HepG2 (cell line): ENCODE measurements at regions not wholly inside any gene's neighbourhood (a gene's known extent, or its start where the extent isn't known, plus 50 kb on each side); places are given as distances from the start of the nearest gene placed in this dataset.

ENCODE experiments used
- ATAC-seq: fragments of 200-7000 bp; cut with Tn5 transposase; 3 replicates; pipeline ENCODE4 v1.9.1; 2020; ENCODE audit warnings: mild to moderate bottlenecking, moderate library complexity
- BruUV-seq: library from RNA; stranded (reverse); fragments of 400-500 nt; replicated peaks from 2 replicates; lab custom pipeline; 2021; lab: Mats Ljungman, UMichigan
- CTCF ChIA-PET: fragments of 300-600 bp; formaldehyde crosslinking; extraction: SDS; loops from one replicate; lab custom pipeline; 2021; ENCODE audit warnings: low total read pairs, inconsistent platforms, low intra/inter-chr PET ratio; lab: Yijun Ruan, JAX
- POLR2A ChIA-PET: fragments of 350-600 bp; sonication (Branson Sonifier 250); formaldehyde crosslinking; loops from one replicate; lab custom pipeline; 2020; ENCODE audit warnings: antibody characterized with exemption, inconsistent platforms; lab: Yijun Ruan, JAX
- DNase-seq: peaks from one replicate; pipeline ENCODE4 v3.0.0-alpha.2; 2015; ENCODE audit warnings: low spot score
- FAIRE-seq: peaks from 3 replicates; lab custom pipeline; 2011; peaks lifted over from hg19 to GRCh38; lab: Jason Lieb, UNC
- H2AFZ ChIP-seq: one replicate; pipeline ENCODE4 v1.6.1; 2011; ENCODE audit warnings: low read length, inconsistent platforms
- H3K27ac ChIP-seq: fragments of 300-600 bp; 3 replicates; pipeline ENCODE4 v1.8.0; 2011; ENCODE audit warnings: mixed run types, mild to moderate bottlenecking, mixed read lengths, low read length, inconsistent platforms; ENCODE audit not compliant: insufficient read depth; ENCODE audit errors: extremely low read length
- H3K27me3 ChIP-seq, 2 experiments: fragments of 200-600 bp in 1 of 2; 2 replicates in 1 of 2; 3 replicates in 1 of 2; pipeline versions ENCODE4 v1.6.0 to v1.8.0; 2011; ENCODE audit warnings: low read length in 2 of 2, mild to moderate bottlenecking in 2 of 2, moderate library complexity in 2 of 2, inconsistent platforms in 1 of 2; ENCODE audit not compliant: insufficient read depth in 2 of 2, control insufficient read depth in 1 of 2
- H3K36me3 ChIP-seq, 2 experiments: fragments of 200-600 bp in 1 of 2; replicated peaks in 1 of 2; 2 replicates in 1 of 2; 3 replicates in 1 of 2; pipeline versions ENCODE4 v1.5.1 to v1.8.0; 2011; ENCODE audit warnings: low read length in 2 of 2, inconsistent platforms in 1 of 2; ENCODE audit not compliant: insufficient read depth in 2 of 2, control insufficient read depth in 1 of 2
- H3K4me1 ChIP-seq: 2 replicates; pipeline ENCODE4 v1.5.1; 2012; ENCODE audit warnings: low read length, inconsistent platforms; ENCODE audit not compliant: insufficient read depth
- H3K4me2 ChIP-seq: 2 replicates; pipeline ENCODE4 v1.6.0; 2011; ENCODE audit warnings: low read depth, low read length, inconsistent platforms
- H3K4me3 ChIP-seq, 3 experiments: fragments of 200-600 bp in 1 of 3; sonication (generic), shearing (Covaris generic) in 1 of 3; replicated peaks in 1 of 3; 2 replicates each; pipeline ENCODE4 v1.5.1; 2011 to 2016; ENCODE audit warnings: low read length in 3 of 3, inconsistent platforms in 2 of 3, low read depth in 2 of 3, mild to moderate bottlenecking in 2 of 3, control low read depth in 1 of 3, mixed read lengths in 1 of 3; ENCODE audit not compliant: insufficient read depth in 1 of 3
- H3K79me2 ChIP-seq: one replicate; pipeline ENCODE4 v1.6.1; 2011; ENCODE audit warnings: low read length, inconsistent platforms; ENCODE audit not compliant: insufficient read depth
- H3K9ac ChIP-seq: 2 replicates; pipeline ENCODE4 v1.6.0; 2011; ENCODE audit warnings: mild to moderate bottlenecking, low read depth, low read length, inconsistent platforms; ENCODE audit not compliant: insufficient read depth
- H3K9me3 ChIP-seq: 2 replicates; pipeline ENCODE4 v1.5.1; 2012; ENCODE audit warnings: mild to moderate bottlenecking, low read length
- H4K20me1 ChIP-seq: 2 replicates; pipeline ENCODE4 v1.6.0; 2011; ENCODE audit warnings: inconsistent platforms, mild to moderate bottlenecking, low read length, moderate library complexity; ENCODE audit not compliant: insufficient read depth
- LCORL ChIP-seq, 2 experiments: fragments of 450-650 bp in 1 of 2; sonication (generic) in 1 of 2; formaldehyde crosslinking in 1 of 2; IDR thresholded peaks; 2 replicates each; pipeline versions ENCODE4 v1.5.0 to v1.6.1; 2017 to 2020; ENCODE audit warnings: antibody characterized with exemption in 1 of 2, missing genetic modification reagents in 1 of 2
- MED8 ChIP-seq: sonication (generic); formaldehyde crosslinking; IDR thresholded peaks from 2 replicates; pipeline ENCODE4 v1.8.1; 2023; ENCODE audit warnings: mild to moderate bottlenecking, missing genetic modification reagents; ENCODE audit not compliant: insufficient replicate concordance
- SKI ChIP-seq: fragments of 450-650 bp; IDR thresholded peaks from one replicate; pipeline ENCODE4 v1.6.1; 2018; ENCODE audit warnings: mild to moderate bottlenecking; ENCODE audit not compliant: partially characterized antibody
- TEAD3 ChIP-seq: optimal IDR thresholded peaks from 2 replicates; pipeline ENCODE3; 2016; ENCODE audit warnings: borderline replicate concordance
- ZFAT ChIP-seq: sonication (generic); formaldehyde crosslinking; conservative IDR thresholded peaks from 2 replicates; pipeline ENCODE4 v1.8.1; 2023; ENCODE audit warnings: missing genetic modification reagents, inconsistent platforms
- ZNF343 ChIP-seq: sonication (generic); formaldehyde crosslinking; IDR thresholded peaks from 2 replicates; pipeline ENCODE4 v1.4.0; 2020; ENCODE audit warnings: mild to moderate bottlenecking, missing genetic modification reagents
- ZNF510 ChIP-seq: sonication (generic); formaldehyde crosslinking; IDR thresholded peaks from 2 replicates; pipeline ENCODE4 v1.4.0; 2020; ENCODE audit warnings: low read depth, mild to moderate bottlenecking, missing genetic modification reagents
- ZNF761 ChIP-seq: sonication (generic); formaldehyde crosslinking; conservative IDR thresholded peaks from 2 replicates; pipeline ENCODE4 v1.4.0; 2020; ENCODE audit warnings: mild to moderate bottlenecking, missing genetic modification reagents
- ZNF775 ChIP-seq: sonication (generic); formaldehyde crosslinking; IDR thresholded peaks from 2 replicates; pipeline ENCODE4 v1.4.0; 2020; ENCODE audit warnings: missing genetic modification reagents, mild to moderate bottlenecking, moderate library complexity, borderline replicate concordance
- ZNF891 ChIP-seq: sonication (generic); formaldehyde crosslinking; IDR thresholded peaks from 2 replicates; pipeline ENCODE4 v1.5.0; 2020; ENCODE audit warnings: mild to moderate bottlenecking, missing genetic modification reagents
- WGBS: methylation state at CpG from one replicate; pipeline ENCODE4 v1.1.6; 2017; ENCODE audit warnings: low lambda C conversion rate; 5-methylcytosine and 5-hydroxymethylcytosine counted together
- in situ Hi-C: cut with HindIII; loops from 2 replicates; pipeline ENCODE4 v1.10.0; 2017; ENCODE audit warnings: low pct_unique_long_range_greater_than_20kb; ENCODE audit not compliant: extremely low pct_ligation_motif_present
- intact Hi-C: fragments of 100-400 bp; cut with micrococcal nuclease; formaldehyde crosslinking; loops from one replicate; pipeline ENCODE4 v1.10.0; 2022; ENCODE audit not compliant: unreplicated experiment
- TF ChIP-seq, protein P1 (sequence below): sonication (generic); formaldehyde crosslinking; IDR thresholded peaks from 2 replicates; pipeline ENCODE4 v1.4.0; 2020; ENCODE audit warnings: missing genetic modification reagents, borderline replicate concordance
- TF ChIP-seq, protein P2 (sequence below), 2 experiments: sonication (generic) in 1 of 2; formaldehyde crosslinking in 1 of 2; IDR thresholded peaks; 2 replicates each; pipeline versions ENCODE4 v1.5.1 to v1.6.1; 2011 to 2020; ENCODE audit warnings: borderline replicate concordance in 1 of 2, low read depth in 1 of 2, low read length in 1 of 2, mild to moderate bottlenecking in 1 of 2, missing genetic modification reagents in 1 of 2, moderate library complexity in 1 of 2

DNA sequence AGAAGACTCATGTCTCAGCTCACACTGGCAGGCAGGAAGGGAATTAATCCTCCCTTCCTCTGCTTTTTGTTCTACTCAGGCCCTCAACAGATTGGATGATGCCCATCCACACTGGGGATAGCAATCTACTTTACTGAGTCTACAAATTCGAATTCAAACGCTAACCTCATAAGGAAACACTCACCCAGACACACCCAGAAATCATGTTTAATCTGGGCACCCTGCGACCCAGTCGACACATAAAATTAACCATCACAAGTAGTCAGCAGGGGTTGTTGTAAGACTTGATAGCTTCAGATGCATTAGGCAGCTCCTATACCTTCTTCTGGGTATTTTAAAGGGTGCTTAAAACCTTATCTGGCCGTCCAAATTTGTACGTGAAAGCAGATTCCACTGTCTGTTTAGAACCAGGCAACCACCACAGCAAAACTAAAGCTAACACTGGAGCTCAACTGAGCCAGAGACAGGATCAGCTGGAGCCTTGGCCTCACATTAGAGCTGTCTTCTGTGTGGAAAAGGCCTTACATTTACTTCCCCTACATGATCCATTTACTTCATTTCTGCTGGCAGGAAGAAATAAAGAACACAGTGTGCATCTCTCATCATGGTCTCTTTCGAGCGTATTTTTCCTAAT is 407.3 kb upstream of the PPP2R3A start:
- Histone ChIP-seq H3K4me3 (no peak overlapping the region), H3K27me3 (no peaks in the 10 kb centered on the region), H3K9me3 (no peaks in the 10 kb centered on the region), H3K36me3 (no peaks in the 10 kb centered on the region), H3K4me2 (no peak overlapping the region), H3K9ac (no peak overlapping the region), H3K4me1 (no peaks in the 10 kb centered on the region), H4K20me1 (no peaks in the 10 kb centered on the region), H3K79me2 (no peaks in the 10 kb centered on the region), H3K27ac (no peak overlapping the region), H2AFZ (no peak overlapping the region)
- CTCF ChIA-PET = no interaction called here
- BruUV-seq = no TSS peak
- in situ Hi-C loops = no loop called here
- no peak for ATAC-seq
- POLR2A ChIA-PET = no interaction called here
- WGBS = 12% methylated on average over 8 of the region's 8 CpGs
- intact Hi-C loops = no loop called here
- TF ChIP-seq ZNF761 (CRISPR knock-in tag) = no peak
- no peak for TF ChIP-seq ZNF891 (CRISPR knock-in tag)
- TF ChIP-seq, protein P1, sequence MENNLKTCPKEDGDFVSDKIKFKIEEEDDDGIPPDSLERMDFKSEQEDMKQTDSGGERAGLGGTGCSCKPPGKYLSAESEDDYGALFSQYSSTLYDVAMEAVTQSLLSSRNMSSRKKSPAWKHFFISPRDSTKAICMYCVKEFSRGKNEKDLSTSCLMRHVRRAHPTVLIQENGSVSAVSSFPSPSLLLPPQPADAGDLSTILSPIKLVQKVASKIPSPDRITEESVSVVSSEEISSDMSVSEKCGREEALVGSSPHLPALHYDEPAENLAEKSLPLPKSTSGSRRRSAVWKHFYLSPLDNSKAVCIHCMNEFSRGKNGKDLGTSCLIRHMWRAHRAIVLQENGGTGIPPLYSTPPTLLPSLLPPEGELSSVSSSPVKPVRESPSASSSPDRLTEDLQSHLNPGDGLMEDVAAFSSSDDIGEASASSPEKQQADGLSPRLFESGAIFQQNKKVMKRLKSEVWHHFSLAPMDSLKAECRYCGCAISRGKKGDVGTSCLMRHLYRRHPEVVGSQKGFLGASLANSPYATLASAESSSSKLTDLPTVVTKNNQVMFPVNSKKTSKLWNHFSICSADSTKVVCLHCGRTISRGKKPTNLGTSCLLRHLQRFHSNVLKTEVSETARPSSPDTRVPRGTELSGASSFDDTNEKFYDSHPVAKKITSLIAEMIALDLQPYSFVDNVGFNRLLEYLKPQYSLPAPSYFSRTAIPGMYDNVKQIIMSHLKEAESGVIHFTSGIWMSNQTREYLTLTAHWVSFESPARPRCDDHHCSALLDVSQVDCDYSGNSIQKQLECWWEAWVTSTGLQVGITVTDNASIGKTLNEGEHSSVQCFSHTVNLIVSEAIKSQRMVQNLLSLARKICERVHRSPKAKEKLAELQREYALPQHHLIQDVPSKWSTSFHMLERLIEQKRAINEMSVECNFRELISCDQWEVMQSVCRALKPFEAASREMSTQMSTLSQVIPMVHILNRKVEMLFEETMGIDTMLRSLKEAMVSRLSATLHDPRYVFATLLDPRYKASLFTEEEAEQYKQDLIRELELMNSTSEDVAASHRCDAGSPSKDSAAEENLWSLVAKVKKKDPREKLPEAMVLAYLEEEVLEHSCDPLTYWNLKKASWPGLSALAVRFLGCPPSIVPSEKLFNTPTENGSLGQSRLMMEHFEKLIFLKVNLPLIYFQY (CRISPR knock-in tag) = no peak
- no peak for DNase-seq
- no peak for FAIRE-seq

DNA sequence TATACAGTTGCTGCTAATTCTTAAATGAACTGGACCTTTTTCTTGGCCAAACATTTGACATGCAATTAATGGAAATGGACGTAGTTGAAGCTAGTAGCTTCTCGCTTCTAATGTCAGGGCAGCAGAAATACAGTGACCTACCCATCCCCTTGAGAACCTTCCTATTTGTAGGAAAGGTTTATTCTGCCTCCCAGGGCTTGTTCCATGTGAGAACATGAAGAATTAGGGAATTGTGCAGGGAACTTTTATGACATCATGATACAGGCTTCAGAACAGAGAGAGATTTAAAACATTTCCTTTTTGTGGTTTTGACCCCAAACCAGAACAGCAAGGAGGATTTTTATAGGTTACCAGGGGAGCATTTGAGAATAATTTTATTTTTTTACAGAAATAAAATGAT is 406.6 kb upstream of the PPP2R3A start:
- Histone ChIP-seq H3K27ac (no peak overlapping the region), H3K9me3 (no peaks in the 10 kb centered on the region), H3K4me1 (no peaks in the 10 kb centered on the region), H3K36me3 (no peaks in the 10 kb centered on the region), H2AFZ (no peak overlapping the region), H3K9ac (no peak overlapping the region), H3K4me3 (no peak overlapping the region), H3K4me2 (no peak overlapping the region), H4K20me1 (no peaks in the 10 kb centered on the region), H3K79me2 (no peaks in the 10 kb centered on the region), H3K27me3 (no peaks in the 10 kb centered on the region; a peak in 1 of 5 replicates)
- intact Hi-C loops = no loop called here
- in situ Hi-C loops = no loop called here
- DNase-seq (no peak), FAIRE-seq (no peak), ATAC-seq (no peak)
- 5% methylated on average over 2 of the region's 2 CpGs for whole genome bisulfite sequencing
- BruUV-seq = no TSS peak
- ChIA-PET POLR2A (no interaction called here), CTCF (no interaction called here)
- TF ChIP-seq, protein P2, sequence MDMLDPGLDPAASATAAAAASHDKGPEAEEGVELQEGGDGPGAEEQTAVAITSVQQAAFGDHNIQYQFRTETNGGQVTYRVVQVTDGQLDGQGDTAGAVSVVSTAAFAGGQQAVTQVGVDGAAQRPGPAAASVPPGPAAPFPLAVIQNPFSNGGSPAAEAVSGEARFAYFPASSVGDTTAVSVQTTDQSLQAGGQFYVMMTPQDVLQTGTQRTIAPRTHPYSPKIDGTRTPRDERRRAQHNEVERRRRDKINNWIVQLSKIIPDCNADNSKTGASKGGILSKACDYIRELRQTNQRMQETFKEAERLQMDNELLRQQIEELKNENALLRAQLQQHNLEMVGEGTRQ (IDR thresholded peaks at IDR 0.05; ENCODE audit: low read depth, low read length) = no peak
- TF ChIP-seq, protein P2 (CRISPR knock-in tag; IDR thresholded peaks at IDR 0.05; ENCODE audit: borderline replicate concordance) = no peak
- TF ChIP-seq SKI = no peak
- TF ChIP-seq LCORL (IDR thresholded peaks at IDR 0.05) = no peak
- no peak for TF ChIP-seq LCORL (CRISPR knock-in tag; IDR thresholded peaks at IDR 0.05)
- no peak for TF ChIP-seq ZNF343 (CRISPR knock-in tag)
- no peak for TF ChIP-seq ZNF510
- no peak for TF ChIP-seq ZNF775 (CRISPR knock-in tag)
- TF ChIP-seq MED8 (CRISPR knock-in tag) = no peak
- TF ChIP-seq ZFAT (CRISPR knock-in tag) = no peak
- TF ChIP-seq TEAD3 = no peak
